Activated naive CD4-positive, alpha-beta T cell treated with anti-CD3 and anti-CD28 coated beads, Interleukin-2, amount 50 U/mL, for 16 hours (primary cell): ENCODE measurements at regions not wholly inside any gene's neighbourhood (a gene's known extent, or its start where the extent isn't known, plus 50 kb on each side); places are given as distances from the start of the nearest gene placed in this dataset.
"Not testable (repeated sequence)": the region's sequence is repeated elsewhere in the genome, so short reads cannot be mapped to it uniquely, and the experiment has no call there.

Experiments used
- DNase-seq: peaks from one replicate; pipeline ENCODE4 v3.0.0-alpha.2; 2020

- no peak for DNase-seq
Measured at GRCh38 chr14:83660597-83660996, 1869.3 kb upstream of the FLRT2 start.

GRCh38 chr14:83664389-83664788 lies 1865.6 kb upstream of the FLRT2 start:
- no peak for DNase-seq

GRCh38 chr14:83689265-83689664 lies 1840.7 kb upstream of the FLRT2 start:
- no peak for DNase-seq

GRCh38 chr14:83697099-83697498 lies 1832.8 kb upstream of the FLRT2 start:
- DNase-seq = no peak

GRCh38 chr14:83702619-83703018 lies 1827.3 kb upstream of the FLRT2 start:
- DNase-seq = no peak

GRCh38 chr14:83706231-83706954 lies 1823.6 kb upstream of the FLRT2 start:
- DNase-seq = no peak

GRCh38 chr14:83707056-83707455 lies 1822.9 kb upstream of the FLRT2 start:
- no peak for DNase-seq

GRCh38 chr14:83709116-83709515 lies 1820.8 kb upstream of the FLRT2 start:
- no peak for DNase-seq

GRCh38 chr14:83711046-83711445 lies 1818.9 kb upstream of the FLRT2 start:
- no peak for DNase-seq

- no peak for DNase-seq
Measured at GRCh38 chr14:83712418-83713129, 1817.4 kb upstream of the FLRT2 start.

- DNase-seq = no peak
Measured at GRCh38 chr14:83713732-83714131, 1816.2 kb upstream of the FLRT2 start.

- DNase-seq = no peak
Measured at GRCh38 chr14:83714151-83714550, 1815.8 kb upstream of the FLRT2 start.

- not testable (repeated sequence) for DNase-seq
Measured at GRCh38 chr14:83719435-83719834, 1810.5 kb upstream of the FLRT2 start.

GRCh38 chr14:83733670-83734069 lies 1796.3 kb upstream of the FLRT2 start:
- no peak for DNase-seq

- DNase-seq = no peak
Measured at GRCh38 chr14:83734431-83734830, 1795.5 kb upstream of the FLRT2 start.

- DNase-seq = no peak
Measured at GRCh38 chr14:83741269-83741668, 1788.7 kb upstream of the FLRT2 start.

GRCh38 chr14:83744224-83744623 lies 1785.7 kb upstream of the FLRT2 start:
- DNase-seq = no peak

GRCh38 chr14:83744891-83745290 lies 1785.1 kb upstream of the FLRT2 start:
- no peak for DNase-seq

- no peak for DNase-seq
Measured at GRCh38 chr14:83746336-83746735, 1783.6 kb upstream of the FLRT2 start.

- DNase-seq = no peak
Measured at GRCh38 chr14:83757916-83758315, 1772.0 kb upstream of the FLRT2 start.

- no peak for DNase-seq
Measured at GRCh38 chr14:83764656-83765599, 1765.0 kb upstream of the FLRT2 start.

- no peak for DNase-seq
Measured at GRCh38 chr14:83777516-83777915, 1752.4 kb upstream of the FLRT2 start.

GRCh38 chr14:83779266-83779665 lies 1750.7 kb upstream of the FLRT2 start:
- DNase-seq = no peak
